ENCODE measurements at regions not wholly inside any gene's neighbourhood (a gene's known extent, or its start where the extent isn't known, plus 50 kb on each side); places are given as distances from the start of the nearest gene placed in this dataset.
"Not testable (repeated sequence)": the region's sequence is repeated elsewhere in the genome, so short reads cannot be mapped to it uniquely, and the experiment has no call there.

DNA sequence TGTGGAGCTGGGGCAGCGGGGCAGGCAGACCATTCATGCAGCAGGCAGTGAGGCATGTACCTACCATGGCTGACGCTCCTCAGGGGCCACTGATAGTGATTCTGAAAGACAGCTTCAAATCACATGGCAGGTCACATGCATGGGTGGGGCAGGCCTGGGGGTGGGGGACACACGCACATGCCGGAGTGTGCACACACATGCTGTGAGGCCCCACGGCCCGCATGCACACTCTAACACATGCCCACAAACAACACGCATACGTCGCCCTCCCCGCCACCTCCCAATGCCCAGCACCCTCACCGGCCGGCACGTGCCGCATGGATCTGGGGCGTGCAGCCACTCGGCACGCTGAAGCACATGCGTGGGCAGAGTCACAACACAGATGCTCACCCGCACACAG lies 65.5 kb upstream of the GOLGA6L4 start:
- H3K27ac ChIP-seq (ENCODE audit: low read length); H3K4me3 ChIP-seq (ENCODE audit: low read length in 2 of 2); H3K4me1 ChIP-seq (ENCODE audit: control insufficient read depth, insufficient read depth, low read length); H3K27me3 ChIP-seq (ENCODE audit: control insufficient read depth in 1 of 2, insufficient read depth in 2 of 2, low read length in 2 of 2); H3K36me3 ChIP-seq (ENCODE audit: control insufficient read depth in 2 of 2, insufficient read depth in 2 of 2, low read length in 2 of 2); H3K9ac ChIP-seq (ENCODE audit: low read length in 2 of 2); H3K9me3 ChIP-seq (ENCODE audit: control insufficient read depth in 2 of 2, low read length in 2 of 2): not testable (repeated sequence)

DNA sequence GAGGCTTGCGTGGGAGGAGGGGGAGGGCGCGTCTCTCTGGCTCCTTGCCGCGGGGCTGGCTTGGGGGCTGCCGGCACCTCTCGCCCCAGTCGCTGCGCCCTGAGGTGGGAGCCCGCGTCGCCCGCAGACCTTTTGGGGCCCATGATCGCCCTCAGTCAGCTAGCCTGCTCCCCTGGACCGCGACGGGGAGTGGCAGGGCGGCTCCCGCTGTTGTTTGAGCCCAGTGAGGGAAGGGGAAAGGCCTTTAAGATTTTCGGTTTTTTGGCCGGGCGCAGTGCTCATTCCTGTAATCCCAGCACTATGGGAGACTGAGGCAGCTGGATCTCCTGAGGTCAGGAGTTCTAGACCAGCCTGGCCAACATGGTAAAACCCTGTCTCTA lies 62.4 kb upstream of the GOLGA6L4 start:
- H3K9me3 ChIP-seq (ENCODE audit: control insufficient read depth in 2 of 2, low read length in 2 of 2); H3K36me3 ChIP-seq (ENCODE audit: control insufficient read depth in 2 of 2, insufficient read depth in 2 of 2, low read length in 2 of 2); H3K27me3 ChIP-seq (ENCODE audit: control insufficient read depth in 1 of 2, insufficient read depth in 2 of 2, low read length in 2 of 2); H3K4me1 ChIP-seq (ENCODE audit: control insufficient read depth, insufficient read depth, low read length); H3K9ac ChIP-seq (ENCODE audit: low read length in 2 of 2); H3K4me3 ChIP-seq (ENCODE audit: low read length in 2 of 2); H3K27ac ChIP-seq (ENCODE audit: low read length): not testable (repeated sequence)
